ENCODE measurements at regions not wholly inside any gene's neighbourhood (a gene's known extent, or its start where the extent isn't known, plus 50 kb on each side); places are given as distances from the start of the nearest gene placed in this dataset.

GRCh38 chr2:236945431-236946016, 140.2 kb upstream of the COPS8 start:
- peaks cover 2 to 7% (median 3%) of the 10 kb centered on the region in 4 experiments; a peak in 5 of 7 replicates for H3K4me1 ChIP-seq (replicated peaks in 1 of 4; ENCODE audit: control insufficient read depth in 3 of 4, insufficient read depth in 4 of 4, low read length in 3 of 4)
- H4K8ac ChIP-seq (ENCODE audit: extremely low read depth, insufficient read depth, low read length), result no peak overlapping the region
- H3K56ac ChIP-seq (replicated peaks; ENCODE audit: insufficient read length, low read depth, low read length), result no peak overlapping the region
- H3K23ac ChIP-seq (ENCODE audit: insufficient read length), result no peak overlapping the region
- H3K9me3 ChIP-seq (ENCODE audit: insufficient read depth in 2 of 2, low read depth in 1 of 2, low read length in 1 of 2), result no peaks in the 10 kb centered on the region
- no peak overlapping the region for H3K18ac ChIP-seq (ENCODE audit: extremely low read depth, low read length)
- ChIA-PET POLR2A (ENCODE audit: partially characterized antibody) (no interaction called here), CTCF (ENCODE audit: partially characterized antibody) (interaction anchor here (0.8 to 1.4 kb wide), 3 partner anchors 11 to 383 kb away, joined by 3 to 5 read pairs (median 4); no protein-coding TSS in a partner anchor)
- no peak overlapping the region for H3K9ac ChIP-seq (replicated peaks in 1 of 4; ENCODE audit: extremely low read depth in 1 of 4, low read depth in 3 of 4, low read length in 3 of 4)
- H2BK15ac ChIP-seq (ENCODE audit: low read length), result no peak overlapping the region
- no peak overlapping the region for H3K14ac ChIP-seq (ENCODE audit: insufficient read length)
- no peak for TF ChIP-seq KDM5A (IDR thresholded peaks at IDR 0.05; ENCODE audit: low read length)
- TF ChIP-seq BCL11A (IDR thresholded peaks at IDR 0.05; ENCODE audit: low read depth in 2 of 2, low read length in 2 of 2), result no peak
- TF ChIP-seq KDM1A (IDR thresholded peaks at IDR 0.05; ENCODE audit: borderline replicate concordance, low read length), result no peak
- no peak for TF ChIP-seq MAFK (IDR thresholded peaks at IDR 0.05; ENCODE audit: low read depth, low read length)
- TF ChIP-seq SIX5 (IDR thresholded peaks at IDR 0.05; ENCODE audit: low read depth, low read length), result no peak
- no peak for TF ChIP-seq CTCF (IDR thresholded peaks at IDR 0.05; ENCODE audit: control extremely low read depth in 1 of 3, insufficient read depth in 1 of 3, low read depth in 1 of 3, low read length in 3 of 3)
- TF ChIP-seq PHF8 (conservative IDR thresholded peaks at IDR 0.05; ENCODE audit: low read depth, low read length), result no peak
- no peak for TF ChIP-seq BRCA1 (IDR thresholded peaks at IDR 0.05; ENCODE audit: low read depth, low read length)
- TF ChIP-seq NANOG (IDR thresholded peaks at IDR 0.05; ENCODE audit: insufficient read depth, low read depth, low read length, poor library complexity, severe bottlenecking), result no peak
- H4K5ac ChIP-seq (ENCODE audit: insufficient read length, low read depth, low read length), result no peak overlapping the region
- no peak overlapping the region for H3K4me3 ChIP-seq (ENCODE audit: extremely low read depth in 1 of 4, insufficient read depth in 2 of 4, low read depth in 3 of 4, low read length in 4 of 4)
- H2AK5ac ChIP-seq (ENCODE audit: low read depth, low read length), result no peak overlapping the region
- H3K4ac ChIP-seq (replicated peaks; ENCODE audit: insufficient read length, low read depth, low read length), result no peak overlapping the region
- no peaks in the 10 kb centered on the region for H3K23me2 ChIP-seq (ENCODE audit: low read depth, low read length)
- no peaks in the 10 kb centered on the region for H3K36me3 ChIP-seq (ENCODE audit: control insufficient read depth in 2 of 4, insufficient read depth in 4 of 4, low read length in 3 of 4)
- DNase-seq (ENCODE audit: low read depth in 1 of 2, low spot score in 2 of 2) (peak in 1 of 2 experiments; percentile 16), FAIRE-seq (no peak)
- no peak overlapping the region for H2AFZ ChIP-seq (ENCODE audit: low read length)
- no peak overlapping the region for H4K91ac ChIP-seq (replicated peaks; ENCODE audit: insufficient read length, low read length)
- H3K79me1 ChIP-seq (ENCODE audit: low read depth, low read length), result no peaks in the 10 kb centered on the region
- no peak overlapping the region for H2BK120ac ChIP-seq (replicated peaks; ENCODE audit: low read depth, low read length)
- no peak overlapping the region for H3K27ac ChIP-seq (ENCODE audit: low read depth, low read length)
- H2BK5ac ChIP-seq (ENCODE audit: low read depth, low read length), result no peak overlapping the region
- H3K27me3 ChIP-seq (replicated peaks in 1 of 4; ENCODE audit: control insufficient read depth in 3 of 4, extremely low read depth in 1 of 4, insufficient read depth in 3 of 4, low read length in 3 of 4), result no peaks in the 10 kb centered on the region; a peak in 1 of 7 replicates
- no peak overlapping the region for H3K4me2 ChIP-seq (ENCODE audit: insufficient read depth in 1 of 2, low read depth in 2 of 2, low read length in 2 of 2)
- WGBS, 2 experiments (ENCODE audit: extremely low coverage in 1 of 2, insufficient coverage in 1 of 2, insufficient read length in 1 of 2, insufficient replicate concordance in 2 of 2, low coverage in 1 of 2, low lambda C conversion rate in 2 of 2, missing lambda C conversion rate in 1 of 2), result 90% methylated on average over 6 of the region's 6 CpGs; no CpG with 5 or more reads in 1 of the 2 experiments
- H3K79me2 ChIP-seq (ENCODE audit: control insufficient read depth in 1 of 2, insufficient read depth in 2 of 2, low read length in 2 of 2), result no peaks in the 10 kb centered on the region
- H2BK20ac ChIP-seq (ENCODE audit: low read length), result no peak overlapping the region
- H2BK12ac ChIP-seq (ENCODE audit: low read depth, low read length), result no peak overlapping the region
- no peaks in the 10 kb centered on the region for H4K20me1 ChIP-seq (replicated peaks in 1 of 2; ENCODE audit: control insufficient read depth in 1 of 2, insufficient read depth in 2 of 2, low read length in 2 of 2)

Data from H1 (cell line).